Peyer's patch (tissue), 4 donors: ENCODE measurements at regions not wholly inside any gene's neighbourhood (a gene's known extent, or its start where the extent isn't known, plus 50 kb on each side); places are given as distances from the start of the nearest gene placed in this dataset.

Experiments
- DNase-seq, 3 donors: peaks; one replicate each; pipeline ENCODE4 v3.0.0-alpha.2; 2017 to 2019
- H3K27ac ChIP-seq, 4 donors: fragments of 200-600 bp; sonication (generic); one replicate each; pipeline ENCODE4 v1.5.1; 2016 to 2019
- H3K27me3 ChIP-seq, 2 donors: fragments of 200-600 bp; sonication (generic); one replicate each; pipeline ENCODE4 v1.5.1; 2019
- H3K36me3 ChIP-seq, 3 donors: fragments of 200-600 bp; sonication (generic); one replicate each; pipeline ENCODE4 v1.5.1; 2016 to 2019
- H3K4me1 ChIP-seq, 4 donors: fragments of 200-600 bp; sonication (generic); one replicate each; pipeline ENCODE4 v1.5.1; 2016 to 2019
- H3K4me3 ChIP-seq, 4 donors: fragments of 200-600 bp; sonication (generic); 1 replicate in 3 of 4; 2 replicates in 1 of 4; pipeline ENCODE4 v1.5.1; 2016 to 2019; ENCODE audit warnings: mild to moderate bottlenecking in 1 of 4
- H3K9me3 ChIP-seq, 4 donors: fragments of 200-600 bp; sonication (generic); one replicate each; pipeline ENCODE4 v1.5.1; 2016 to 2019; ENCODE audit warnings: mild to moderate bottlenecking in 1 of 4
- CTCF ChIP-seq, 6 experiments: fragments of 450-650 bp in 4 of 6; fragments of 200-600 bp in 2 of 6; sonication (generic) in 1 of 6; IDR thresholded peaks; one replicate each; pipeline ENCODE4 v1.5.1; 2017 to 2019; ENCODE audit warnings: antibody characterized with exemption in 6 of 6, mild to moderate bottlenecking in 3 of 6, moderate library complexity in 1 of 6
- POLR2A ChIP-seq, 2 donors: fragments of 450-650 bp; IDR thresholded peaks; one replicate each; pipeline ENCODE4 v1.5.1; 2017; ENCODE audit warnings: antibody characterized with exemption in 2 of 2, mild to moderate bottlenecking in 2 of 2, moderate library complexity in 2 of 2

GRCh38 chr3:168497741-168498140 lies 402.0 kb upstream of the GOLIM4 start:
- DNase-seq: no peak
- Histone ChIP-seq H3K4me1 (no peaks in the 10 kb centered on the region), H3K27ac (no peak overlapping the region), H3K4me3 (no peak overlapping the region), H3K27me3 (no peaks in the 10 kb centered on the region), H3K9me3 (no peaks in the 10 kb centered on the region), H3K36me3 (no peaks in the 10 kb centered on the region)
- TF ChIP-seq POLR2A (IDR thresholded peaks at IDR 0.05) (no peak), CTCF (IDR thresholded peaks at IDR 0.05) (no peak)

DNA sequence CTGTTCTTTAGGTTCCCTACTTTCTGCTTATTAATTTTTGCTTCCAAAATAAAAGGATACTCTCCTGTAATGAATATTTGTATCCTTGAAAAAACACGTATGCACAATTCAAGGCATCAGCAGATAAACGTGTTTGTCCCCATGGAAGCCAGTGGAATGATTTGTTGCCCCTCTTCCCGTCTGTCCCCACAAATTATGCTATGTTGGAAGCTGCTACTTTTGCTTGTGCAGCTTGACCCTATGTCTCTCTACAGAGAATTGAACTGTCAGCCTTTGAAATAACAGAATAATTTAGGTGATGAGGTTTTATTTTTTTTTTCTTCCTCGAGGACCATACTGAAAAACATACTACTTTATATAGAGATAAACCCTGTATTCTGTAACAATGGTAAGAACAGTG lies 401.5 kb upstream of the GOLIM4 start:
- H3K4me1 ChIP-seq: no peaks in the 10 kb centered on the region
- no peaks in the 10 kb centered on the region for H3K27me3 ChIP-seq
- H3K9me3 ChIP-seq: no peaks in the 10 kb centered on the region
- no peak overlapping the region for H3K27ac ChIP-seq
- TF ChIP-seq CTCF (IDR thresholded peaks at IDR 0.05) (no peak), POLR2A (IDR thresholded peaks at IDR 0.05) (no peak)
- no peak for DNase-seq
- no peaks in the 10 kb centered on the region for H3K36me3 ChIP-seq
- no peak overlapping the region for H3K4me3 ChIP-seq

DNA sequence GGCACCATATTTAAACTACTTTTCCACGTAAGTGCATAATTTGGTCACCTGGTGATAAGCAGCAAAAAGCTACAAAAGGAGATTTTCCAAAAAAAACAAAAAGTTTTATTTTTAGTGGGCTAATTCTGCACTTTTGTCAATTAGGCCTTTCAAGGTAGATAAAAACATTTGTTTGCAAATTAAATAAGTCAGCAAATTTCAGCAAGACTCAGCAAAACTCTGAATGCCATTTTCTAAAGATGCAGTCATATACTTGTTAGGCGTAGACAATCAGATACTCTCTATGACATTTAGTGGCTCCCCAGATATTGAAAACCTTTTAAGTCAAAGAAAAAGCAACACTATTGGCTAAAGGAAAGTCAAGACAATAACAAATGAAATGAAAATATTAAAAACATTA lies 400.2 kb upstream of the GOLIM4 start:
- no peaks in the 10 kb centered on the region for H3K27me3 ChIP-seq
- no peak overlapping the region for H3K27ac ChIP-seq
- H3K4me3 ChIP-seq: no peak overlapping the region
- no peak for DNase-seq
- H3K36me3 ChIP-seq: no peaks in the 10 kb centered on the region
- H3K4me1 ChIP-seq: no peaks in the 10 kb centered on the region
- no peak for TF ChIP-seq POLR2A (IDR thresholded peaks at IDR 0.05)
- no peak for TF ChIP-seq CTCF (IDR thresholded peaks at IDR 0.05)
- no peaks in the 10 kb centered on the region for H3K9me3 ChIP-seq

DNA sequence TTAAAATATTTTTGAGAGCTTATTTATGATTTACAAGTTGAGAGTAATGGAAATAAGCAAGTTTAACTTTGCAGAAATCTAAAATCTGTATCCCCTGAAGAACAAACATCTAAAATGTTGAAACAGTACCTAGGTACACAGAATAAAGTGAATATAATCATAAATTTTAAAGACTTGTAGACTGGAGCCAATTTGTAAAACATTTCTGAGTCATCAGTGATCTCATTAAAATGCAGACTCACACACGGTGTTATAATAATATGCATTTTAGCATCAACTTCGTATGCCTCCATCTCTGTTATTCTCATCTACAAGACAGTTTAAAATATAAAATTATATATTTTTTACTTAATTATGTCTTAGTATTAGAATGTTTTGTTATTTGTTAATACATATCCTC lies 399.5 kb upstream of the GOLIM4 start:
- H3K4me1 ChIP-seq: no peaks in the 10 kb centered on the region
- no peak for TF ChIP-seq CTCF (IDR thresholded peaks at IDR 0.05)
- TF ChIP-seq POLR2A (IDR thresholded peaks at IDR 0.05): no peak
- no peaks in the 10 kb centered on the region for H3K36me3 ChIP-seq
- H3K9me3 ChIP-seq: no peaks in the 10 kb centered on the region
- no peak overlapping the region for H3K27ac ChIP-seq
- H3K27me3 ChIP-seq: no peaks in the 10 kb centered on the region
- no peak for DNase-seq
- H3K4me3 ChIP-seq: no peak overlapping the region

DNA sequence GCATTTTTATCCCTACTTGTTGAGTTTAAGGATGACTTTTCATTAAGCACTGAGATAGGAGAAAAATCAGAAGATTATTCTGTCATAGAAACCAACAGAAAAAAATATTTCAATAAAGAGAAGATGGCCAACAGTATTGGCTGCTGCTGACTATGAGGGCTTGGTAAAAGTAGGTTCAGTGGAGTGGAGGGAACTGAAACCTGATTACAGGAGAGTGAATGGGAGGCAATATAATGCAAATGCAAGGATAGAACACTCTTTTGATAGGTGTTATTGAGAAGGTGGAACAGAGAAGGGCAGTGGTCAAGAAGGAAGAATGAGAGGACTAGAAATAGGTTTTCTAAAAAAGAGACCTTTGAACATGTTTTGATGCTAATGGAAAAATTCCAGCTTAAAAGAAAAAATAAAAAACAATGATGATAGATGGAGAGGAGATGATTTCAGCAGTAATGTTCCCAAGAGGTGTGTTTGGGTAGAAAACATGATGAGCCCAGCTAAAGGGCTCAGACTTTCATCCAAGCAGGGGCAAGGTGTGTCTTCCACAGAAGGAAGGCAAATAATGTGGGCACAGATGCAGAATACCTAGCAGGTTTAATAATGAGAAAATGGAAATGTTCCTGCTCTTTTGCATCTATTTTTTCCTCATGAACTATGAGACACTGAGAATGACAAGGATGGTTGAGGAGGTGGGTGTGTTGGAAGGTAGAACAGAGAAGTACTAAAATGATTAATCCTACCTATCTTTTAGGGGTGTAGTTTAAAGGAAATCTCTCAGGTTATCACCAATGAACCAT lies 397.9 kb upstream of the GOLIM4 start:
- Histone ChIP-seq H3K4me3 (no peak overlapping the region), H3K36me3 (no peaks in the 10 kb centered on the region), H3K27me3 (no peaks in the 10 kb centered on the region), H3K4me1 (no peaks in the 10 kb centered on the region), H3K9me3 (no peaks in the 10 kb centered on the region), H3K27ac (no peak overlapping the region)
- no peak for DNase-seq
- TF ChIP-seq POLR2A (IDR thresholded peaks at IDR 0.05): no peak
- TF ChIP-seq CTCF (IDR thresholded peaks at IDR 0.05): no peak
